Activated B cell treated with CpG ODN at 0.5 μM for 24 hours (primary cell): ENCODE measurements at regions not wholly inside any gene's neighbourhood (a gene's known extent, or its start where the extent isn't known, plus 50 kb on each side); places are given as distances from the start of the nearest gene placed in this dataset.

Experiments
- ATAC-seq: fragments of 200-7000 bp; cut with Tn5 transposase; one replicate; pipeline ENCODE4 v1.10.0; 2021; ENCODE audit warnings: low read depth, mild to moderate bottlenecking, moderate library complexity
- CTCF ChIA-PET: fragments of 350-600 bp; sonication (Branson Sonifier 250); formaldehyde crosslinking; loops from one replicate; lab custom pipeline; 2021; ENCODE audit warnings: antibody characterized with exemption; lab: Charles Lee
- POLR2A ChIA-PET: fragments of 350-600 bp; sonication (Branson Sonifier 250); formaldehyde crosslinking; loops from one replicate; lab custom pipeline; 2021; ENCODE audit warnings: antibody characterized with exemption; lab: Charles Lee
- DNase-seq: peaks from one replicate; pipeline ENCODE4 v3.0.0; 2022
- H3K27ac Mint-ChIP-seq: one replicate; pipeline ENCODE4 v1.8.0; 2020; ENCODE audit warnings: mixed read lengths
- H3K27me3 Mint-ChIP-seq: one replicate; pipeline ENCODE4 v1.8.0; 2021; ENCODE audit warnings: mixed read lengths
- H3K36me3 Mint-ChIP-seq: one replicate; pipeline ENCODE4 v1.8.0; 2021; ENCODE audit warnings: low read depth, mixed read lengths
- H3K4me1 Mint-ChIP-seq: one replicate; pipeline ENCODE4 v1.8.0; 2021; ENCODE audit warnings: mixed read lengths
- H3K4me3 Mint-ChIP-seq: one replicate; pipeline ENCODE4 v1.8.0; 2020; ENCODE audit warnings: mild to moderate bottlenecking, mixed read lengths
- H3K9me3 Mint-ChIP-seq: one replicate; pipeline ENCODE4 v1.8.0; 2020; ENCODE audit warnings: mixed read lengths
- CTCF ChIP-seq: fragments of 200-600 bp; IDR thresholded peaks from one replicate; pipeline ENCODE4 v1.8.0; 2022; ENCODE audit warnings: antibody characterized with exemption, mild to moderate bottlenecking
- intact Hi-C: fragments of 100-400 bp; cut with micrococcal nuclease; formaldehyde crosslinking; loops from one replicate; pipeline ENCODE4 v1.15.1; 2024

- H3K27ac Mint-ChIP-seq, result no peak overlapping the region
- H3K4me3 Mint-ChIP-seq, result no peak overlapping the region
- H3K27me3 Mint-ChIP-seq, result no peaks in the 10 kb centered on the region
- ChIA-PET POLR2A (no interaction called here), CTCF (no interaction called here)
- no peaks in the 10 kb centered on the region for H3K36me3 Mint-ChIP-seq
- peaks cover 2% of the 10 kb centered on the region for H3K9me3 Mint-ChIP-seq
- no peaks in the 10 kb centered on the region for H3K4me1 Mint-ChIP-seq
- ATAC-seq (no peak), DNase-seq (no peak)
- TF ChIP-seq CTCF, result no peak
- intact Hi-C loops, result no loop called here
Observed at GRCh38 chr15:87562203-87562602, 694.3 kb downstream of the NTRK3 start.

GRCh38 chr15:87561641-87562040, 694.9 kb downstream of the NTRK3 start:
- H3K27ac Mint-ChIP-seq, result no peak overlapping the region
- CTCF ChIA-PET, result no interaction called here
- H3K4me3 Mint-ChIP-seq, result no peak overlapping the region
- H3K36me3 Mint-ChIP-seq, result no peaks in the 10 kb centered on the region
- peaks cover 2% of the 10 kb centered on the region for H3K9me3 Mint-ChIP-seq
- H3K4me1 Mint-ChIP-seq, result no peaks in the 10 kb centered on the region
- intact Hi-C loops, result no loop called here
- no peaks in the 10 kb centered on the region for H3K27me3 Mint-ChIP-seq
- TF ChIP-seq CTCF, result no peak
- no peak for ATAC-seq
- DNase-seq, result no peak
- POLR2A ChIA-PET, result no interaction called here

GRCh38 chr15:87557881-87558280, 698.7 kb downstream of the NTRK3 start:
- CTCF ChIA-PET, result no interaction called here
- no peak for TF ChIP-seq CTCF
- H3K27me3 Mint-ChIP-seq, result no peaks in the 10 kb centered on the region
- no peaks in the 10 kb centered on the region for H3K4me1 Mint-ChIP-seq
- POLR2A ChIA-PET, result no interaction called here
- ATAC-seq (no peak), DNase-seq (no peak)
- no peak overlapping the region for H3K4me3 Mint-ChIP-seq
- H3K36me3 Mint-ChIP-seq, result no peaks in the 10 kb centered on the region
- peaks cover 8% of the 10 kb centered on the region for H3K9me3 Mint-ChIP-seq
- intact Hi-C loops, result no loop called here
- no peak overlapping the region for H3K27ac Mint-ChIP-seq

- H3K4me3 Mint-ChIP-seq, result no peak overlapping the region
- no peaks in the 10 kb centered on the region for H3K4me1 Mint-ChIP-seq
- intact Hi-C loops, result no loop called here
- H3K36me3 Mint-ChIP-seq, result no peaks in the 10 kb centered on the region
- DNase-seq, result no peak
- no peak for ATAC-seq
- no peaks in the 10 kb centered on the region for H3K27me3 Mint-ChIP-seq
- no peak overlapping the region for H3K27ac Mint-ChIP-seq
- TF ChIP-seq CTCF, result no peak
- CTCF ChIA-PET, result no interaction called here
- POLR2A ChIA-PET, result no interaction called here
- H3K9me3 Mint-ChIP-seq, result peaks cover 8% of the 10 kb centered on the region
Observed at GRCh38 chr15:87556886-87557285, 699.7 kb downstream of the NTRK3 start.

GRCh38 chr15:87549860-87550259, 706.7 kb downstream of the NTRK3 start:
- ChIA-PET CTCF (no interaction called here), POLR2A (no interaction called here)
- H3K27me3 Mint-ChIP-seq, result no peaks in the 10 kb centered on the region
- intact Hi-C loops, result no loop called here
- H3K9me3 Mint-ChIP-seq, result peaks cover 9% of the 10 kb centered on the region
- no peaks in the 10 kb centered on the region for H3K36me3 Mint-ChIP-seq
- H3K4me3 Mint-ChIP-seq, result no peak overlapping the region
- no peak overlapping the region for H3K27ac Mint-ChIP-seq
- no peaks in the 10 kb centered on the region for H3K4me1 Mint-ChIP-seq
- ATAC-seq (no peak), DNase-seq (no peak)
- TF ChIP-seq CTCF, result no peak
